ENCODE measurements at regions not wholly inside any gene's neighbourhood (a gene's known extent, or its start where the extent isn't known, plus 50 kb on each side); places are given as distances from the start of the nearest gene placed in this dataset.

GRCh38 chr13:105474983-105475610 is 1060.4 kb downstream of the EFNB2 start:
- no peaks in the 10 kb centered on the region for H3K4me1 ChIP-seq
- no peak overlapping the region for H3K4me3 ChIP-seq
- no peaks in the 10 kb centered on the region for H3K27me3 ChIP-seq
- TF ChIP-seq POLR2AphosphoS5 (IDR thresholded peaks at IDR 0.05) (no peak), CTCF (IDR thresholded peaks at IDR 0.05) (no peak), POLR2A (IDR thresholded peaks at IDR 0.05) (no peak)
- no peaks in the 10 kb centered on the region for H3K9me3 ChIP-seq
- no peak overlapping the region for H3K27ac ChIP-seq
- H3K36me3 ChIP-seq, result no peaks in the 10 kb centered on the region
- no peak for DNase-seq (ENCODE audit: low spot score in 2 of 2)
- intact Hi-C loops (cut with DNase I; ENCODE audit: low total_unique reads), result no loop called here

GRCh38 chr13:105471673-105472072 is 1063.8 kb downstream of the EFNB2 start:
- H3K9me3 ChIP-seq, result no peaks in the 10 kb centered on the region
- no peak overlapping the region for H3K4me3 ChIP-seq
- DNase-seq (ENCODE audit: low spot score in 2 of 2), result no peak
- no peaks in the 10 kb centered on the region for H3K27me3 ChIP-seq
- no peak overlapping the region for H3K27ac ChIP-seq
- H3K36me3 ChIP-seq, result no peaks in the 10 kb centered on the region
- intact Hi-C loops (cut with DNase I; ENCODE audit: low total_unique reads), result no loop called here
- no peaks in the 10 kb centered on the region for H3K4me1 ChIP-seq
- TF ChIP-seq CTCF (IDR thresholded peaks at IDR 0.05) (no peak), POLR2AphosphoS5 (IDR thresholded peaks at IDR 0.05) (no peak), POLR2A (IDR thresholded peaks at IDR 0.05) (no peak)

GRCh38 chr13:105466376-105466775 is 1069.1 kb downstream of the EFNB2 start:
- intact Hi-C loops (cut with DNase I; ENCODE audit: low total_unique reads), result no loop called here
- H3K4me1 ChIP-seq, result no peaks in the 10 kb centered on the region

GRCh38 chr13:105465745-105466144 is 1069.7 kb downstream of the EFNB2 start, which contains the start of gene DAOA:
DAOA (plus strand) TSS chr13:105466045.
- no peaks in the 10 kb centered on the region for H3K9me3 ChIP-seq
- no peaks in the 10 kb centered on the region for H3K4me1 ChIP-seq
- no peaks in the 10 kb centered on the region for H3K36me3 ChIP-seq
- no peak within 1 kb of the TSS for H3K27ac ChIP-seq
- intact Hi-C loops (cut with DNase I; ENCODE audit: low total_unique reads), result no loop called here
- TF ChIP-seq POLR2AphosphoS5 (IDR thresholded peaks at IDR 0.05), result no peak
- TF ChIP-seq CTCF (IDR thresholded peaks at IDR 0.05), result no peak
- TF ChIP-seq POLR2A (IDR thresholded peaks at IDR 0.05), result no peak
- no peak within 1 kb of the TSS for H3K4me3 ChIP-seq
- H3K27me3 ChIP-seq, result no peaks in the 10 kb centered on the region
- no peak for DNase-seq (ENCODE audit: low spot score in 2 of 2)

More at GRCh38 chr13:105466376-105466775, 1069.1 kb downstream of the EFNB2 start:
- no peak overlapping the region for H3K4me3 ChIP-seq
- no peaks in the 10 kb centered on the region for H3K9me3 ChIP-seq
- H3K27ac ChIP-seq, result no peak overlapping the region
- TF ChIP-seq POLR2A (IDR thresholded peaks at IDR 0.05), result no peak
- TF ChIP-seq CTCF (IDR thresholded peaks at IDR 0.05), result no peak
- TF ChIP-seq POLR2AphosphoS5 (IDR thresholded peaks at IDR 0.05), result no peak
- H3K27me3 ChIP-seq, result no peaks in the 10 kb centered on the region
- no peaks in the 10 kb centered on the region for H3K36me3 ChIP-seq
- DNase-seq (ENCODE audit: low spot score in 2 of 2), result no peak

GRCh38 chr13:105465251-105465650 is 1070.2 kb downstream of the EFNB2 start:
- DNase-seq (ENCODE audit: low spot score in 2 of 2), result no peak
- H3K27me3 ChIP-seq, result no peaks in the 10 kb centered on the region
- intact Hi-C loops (cut with DNase I; ENCODE audit: low total_unique reads), result no loop called here
- H3K27ac ChIP-seq, result no peak overlapping the region
- H3K4me3 ChIP-seq, result no peak overlapping the region
- H3K4me1 ChIP-seq, result no peaks in the 10 kb centered on the region
- H3K9me3 ChIP-seq, result no peaks in the 10 kb centered on the region
- no peaks in the 10 kb centered on the region for H3K36me3 ChIP-seq
- TF ChIP-seq POLR2AphosphoS5 (IDR thresholded peaks at IDR 0.05) (no peak), POLR2A (IDR thresholded peaks at IDR 0.05) (no peak), CTCF (IDR thresholded peaks at IDR 0.05) (no peak)

Data from breast epithelium (tissue), 4 donors.